Skeletal muscle satellite cell (primary cell): ENCODE measurements at regions not wholly inside any gene's neighbourhood (a gene's known extent, or its start where the extent isn't known, plus 50 kb on each side); places are given as distances from the start of the nearest gene placed in this dataset.

Source experiments
- H3K27me3 ChIP-seq: 2 replicates; pipeline ENCODE4 v1.7.0; 2013; ENCODE audit warnings: low read length; ENCODE audit not compliant: control insufficient read depth, insufficient read depth
- H3K36me3 ChIP-seq: 2 replicates; pipeline ENCODE4 v1.7.0; 2013; ENCODE audit warnings: mild to moderate bottlenecking, control low read depth, low read length; ENCODE audit not compliant: insufficient read depth
- H3K4me1 ChIP-seq: 2 replicates; pipeline ENCODE4 v1.7.0; 2013; ENCODE audit warnings: low read length; ENCODE audit not compliant: control insufficient read depth, insufficient read depth
- H3K4me2 ChIP-seq: 2 replicates; pipeline ENCODE4 v1.7.0; 2013; ENCODE audit warnings: mild to moderate bottlenecking, low read length
- H3K4me3 ChIP-seq: 2 replicates; pipeline ENCODE4 v1.7.0; 2013; ENCODE audit warnings: low read length
- H3K9ac ChIP-seq: 2 replicates; pipeline ENCODE4 v1.7.0; 2013; ENCODE audit warnings: mild to moderate bottlenecking, low read depth, low read length, moderate library complexity
- H3K9me3 ChIP-seq: replicated peaks from 2 replicates; pipeline ENCODE4 v1.7.0; 2013; ENCODE audit warnings: mild to moderate bottlenecking, control low read depth, low read length

GRCh38 chrX:20969565-20969964 lies 404.7 kb upstream of the CNKSR2 start:
- peaks cover 9% of the 10 kb centered on the region for H3K4me1 ChIP-seq
- no peaks in the 10 kb centered on the region for H3K27me3 ChIP-seq
- no peaks in the 10 kb centered on the region for H3K36me3 ChIP-seq
- no peak overlapping the region for H3K9ac ChIP-seq
- H3K4me3 ChIP-seq, result no peak overlapping the region
- no peak overlapping the region for H3K4me2 ChIP-seq
- no peaks in the 10 kb centered on the region for H3K9me3 ChIP-seq

- H3K4me3 ChIP-seq, result no peak overlapping the region
- H3K27me3 ChIP-seq, result no peaks in the 10 kb centered on the region
- no peak overlapping the region for H3K9ac ChIP-seq
- no peak overlapping the region for H3K4me2 ChIP-seq
- H3K9me3 ChIP-seq, result no peaks in the 10 kb centered on the region
- no peaks in the 10 kb centered on the region for H3K36me3 ChIP-seq
- H3K4me1 ChIP-seq, result peaks cover 5% of the 10 kb centered on the region
Measured at GRCh38 chrX:20968996-20969395, 405.2 kb upstream of the CNKSR2 start.

- Histone ChIP-seq H3K4me2 (no peak overlapping the region), H3K4me1 (no peaks in the 10 kb centered on the region), H3K4me3 (no peak overlapping the region), H3K27me3 (no peaks in the 10 kb centered on the region), H3K9me3 (no peaks in the 10 kb centered on the region), H3K36me3 (no peaks in the 10 kb centered on the region), H3K9ac (no peak overlapping the region)
Measured at GRCh38 chrX:20967725-20968124, 406.5 kb upstream of the CNKSR2 start.

GRCh38 chrX:20965270-20966044 lies 408.8 kb upstream of the CNKSR2 start:
- Histone ChIP-seq H3K4me2 (no peak overlapping the region), H3K4me3 (no peak overlapping the region), H3K4me1 (no peaks in the 10 kb centered on the region), H3K27me3 (no peaks in the 10 kb centered on the region), H3K36me3 (no peaks in the 10 kb centered on the region), H3K9ac (no peak overlapping the region), H3K9me3 (no peaks in the 10 kb centered on the region)

GRCh38 chrX:20954014-20954413 lies 420.2 kb upstream of the CNKSR2 start:
- no peaks in the 10 kb centered on the region for H3K9me3 ChIP-seq
- no peak overlapping the region for H3K9ac ChIP-seq
- H3K36me3 ChIP-seq, result no peaks in the 10 kb centered on the region
- H3K4me3 ChIP-seq, result no peak overlapping the region
- no peaks in the 10 kb centered on the region for H3K4me1 ChIP-seq
- H3K27me3 ChIP-seq, result no peaks in the 10 kb centered on the region
- H3K4me2 ChIP-seq, result no peak overlapping the region

- no peaks in the 10 kb centered on the region for H3K36me3 ChIP-seq
- no peak overlapping the region for H3K4me2 ChIP-seq
- H3K4me3 ChIP-seq, result no peak overlapping the region
- no peaks in the 10 kb centered on the region for H3K9me3 ChIP-seq
- H3K9ac ChIP-seq, result no peak overlapping the region
- H3K4me1 ChIP-seq, result no peaks in the 10 kb centered on the region
- H3K27me3 ChIP-seq, result no peaks in the 10 kb centered on the region
Measured at GRCh38 chrX:20952180-20952579, 422.0 kb upstream of the CNKSR2 start.

- Histone ChIP-seq H3K4me2 (no peak overlapping the region), H3K27me3 (no peaks in the 10 kb centered on the region), H3K9ac (no peak overlapping the region), H3K36me3 (no peaks in the 10 kb centered on the region), H3K4me3 (no peak overlapping the region), H3K9me3 (no peaks in the 10 kb centered on the region), H3K4me1 (no peaks in the 10 kb centered on the region)
Measured at GRCh38 chrX:20951016-20951810, 423.0 kb upstream of the CNKSR2 start.

GRCh38 chrX:20947411-20947912 lies 426.8 kb upstream of the CNKSR2 start:
- Histone ChIP-seq H3K9me3 (no peaks in the 10 kb centered on the region), H3K4me2 (no peak overlapping the region), H3K4me1 (no peaks in the 10 kb centered on the region), H3K9ac (no peak overlapping the region), H3K27me3 (no peaks in the 10 kb centered on the region), H3K36me3 (no peaks in the 10 kb centered on the region), H3K4me3 (no peak overlapping the region)

- no peak overlapping the region for H3K4me3 ChIP-seq
- no peaks in the 10 kb centered on the region for H3K27me3 ChIP-seq
- no peaks in the 10 kb centered on the region for H3K36me3 ChIP-seq
- no peak overlapping the region for H3K4me2 ChIP-seq
- no peaks in the 10 kb centered on the region for H3K9me3 ChIP-seq
- H3K4me1 ChIP-seq, result no peaks in the 10 kb centered on the region
- H3K9ac ChIP-seq, result no peak overlapping the region
Measured at GRCh38 chrX:20913760-20914159, 460.5 kb upstream of the CNKSR2 start.

- no peaks in the 10 kb centered on the region for H3K36me3 ChIP-seq
- H3K9me3 ChIP-seq, result no peaks in the 10 kb centered on the region
- no peak overlapping the region for H3K4me2 ChIP-seq
- no peaks in the 10 kb centered on the region for H3K4me1 ChIP-seq
- no peaks in the 10 kb centered on the region for H3K27me3 ChIP-seq
- no peak overlapping the region for H3K4me3 ChIP-seq
- H3K9ac ChIP-seq, result no peak overlapping the region
Measured at GRCh38 chrX:20906571-20906970, 467.6 kb upstream of the CNKSR2 start.

- Histone ChIP-seq H3K4me1 (no peaks in the 10 kb centered on the region), H3K4me2 (no peak overlapping the region), H3K9ac (no peak overlapping the region), H3K36me3 (no peaks in the 10 kb centered on the region), H3K9me3 (peaks cover 3% of the 10 kb centered on the region), H3K27me3 (no peaks in the 10 kb centered on the region), H3K4me3 (no peak overlapping the region)
Measured at GRCh38 chrX:20884565-20884964, 489.7 kb upstream of the CNKSR2 start.
